ENCODE measurements at regions not wholly inside any gene's neighbourhood (a gene's known extent, or its start where the extent isn't known, plus 50 kb on each side); places are given as distances from the start of the nearest gene placed in this dataset.

GRCh38 chr4:108502356-108502755 lies 118.0 kb upstream of the RPL34 start:
- H3K9me3 Mint-ChIP-seq: peaks cover 5% of the 10 kb centered on the region
- H3K36me3 Mint-ChIP-seq (ENCODE audit: low read depth): no peaks in the 10 kb centered on the region
- no peaks in the 10 kb centered on the region for H3K27me3 Mint-ChIP-seq
- intact Hi-C loops (cut with micrococcal nuclease): no loop called here
- DNase-seq (no peak), ATAC-seq (no peak)
- TF ChIP-seq CTCF (IDR thresholded peaks at IDR 0.05): no peak
- ChIA-PET CTCF (interaction anchor here (1.1 to 1.6 kb wide), 5 partner anchors 10 to 483 kb away, joined by 3 to 9 read pairs (median 4); no protein-coding TSS in a partner anchor), POLR2A (interaction anchor here (1.1 kb wide), 1 partner anchor 44 kb away, joined by 3 read pairs; no protein-coding TSS in a partner anchor)
- H3K4me1 Mint-ChIP-seq (ENCODE audit: low read depth): peaks cover 5% of the 10 kb centered on the region
- no peak overlapping the region for H3K27ac Mint-ChIP-seq
- H3K4me3 Mint-ChIP-seq: no peak overlapping the region

DNA sequence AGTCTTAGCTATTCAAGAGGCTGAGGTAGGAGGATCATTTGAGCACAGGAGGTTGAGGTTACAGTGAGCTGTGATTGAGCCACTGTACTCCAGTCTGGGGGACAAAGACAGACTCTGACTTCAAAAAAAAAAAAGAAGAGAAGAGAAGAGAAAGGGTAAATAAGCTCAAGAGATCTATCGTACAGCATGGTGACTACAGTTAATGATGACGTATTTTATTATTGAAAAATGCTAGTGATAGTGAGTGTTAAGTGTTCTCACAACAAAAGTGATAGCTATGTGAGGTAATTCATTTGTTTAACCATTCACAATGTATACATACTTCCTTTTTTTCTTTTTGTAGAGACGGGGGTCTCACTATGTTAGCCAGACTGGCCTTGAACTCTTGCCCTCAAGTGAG lies 121.5 kb upstream of the RPL34 start:
- Mint-ChIP-seq H3K36me3 (ENCODE audit: low read depth) (no peaks in the 10 kb centered on the region), H3K4me3 (no peak overlapping the region), H3K27me3 (no peaks in the 10 kb centered on the region), H3K4me1 (ENCODE audit: low read depth) (no peaks in the 10 kb centered on the region), H3K9me3 (peaks cover 8% of the 10 kb centered on the region), H3K27ac (no peak overlapping the region)
- ChIA-PET CTCF (interaction anchor here (1.6 to 2.6 kb wide), 2 partner anchors 11 to 480 kb away, joined by 4 to 6 read pairs; no protein-coding TSS in a partner anchor), POLR2A (interaction anchor here (0.6 kb wide), 1 partner anchor 22 kb away, joined by 5 read pairs; no protein-coding TSS in a partner anchor)
- no peak for DNase-seq
- TF ChIP-seq CTCF (IDR thresholded peaks at IDR 0.05): no peak
- intact Hi-C loops (cut with micrococcal nuclease): no loop called here
- ATAC-seq: no peak

DNA sequence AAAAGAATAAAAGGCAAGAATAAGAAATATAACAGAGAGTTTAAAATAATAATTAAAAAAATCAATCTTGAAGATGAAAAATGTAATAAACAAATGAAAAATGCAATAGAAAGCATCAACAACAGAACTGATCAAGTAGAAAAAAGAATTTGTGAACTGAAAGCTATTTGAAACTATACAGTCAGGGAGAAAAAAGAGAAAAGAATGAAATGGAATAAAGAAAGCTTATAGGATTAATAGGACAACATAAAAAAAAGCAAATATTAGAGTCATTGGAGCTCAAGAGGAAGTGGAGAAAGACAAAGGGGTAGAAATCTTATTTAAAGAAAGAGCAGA lies 126.8 kb upstream of the RPL34 start:
- ChIA-PET POLR2A (interaction anchor here (1.2 kb wide), 1 partner anchor 11 kb away, joined by 3 read pairs; no protein-coding TSS in a partner anchor), CTCF (interaction anchor here (0.6 to 2.7 kb wide), 14 partner anchors 8 to 480 kb away, joined by 3 to 19 read pairs (median 4); no protein-coding TSS in a partner anchor)
- TF ChIP-seq CTCF (IDR thresholded peaks at IDR 0.05): no peak
- peaks cover 10% of the 10 kb centered on the region for H3K9me3 Mint-ChIP-seq
- H3K4me3 Mint-ChIP-seq: no peak overlapping the region
- no peak overlapping the region for H3K27ac Mint-ChIP-seq
- DNase-seq (no peak), ATAC-seq (no peak)
- no peaks in the 10 kb centered on the region for H3K27me3 Mint-ChIP-seq
- no peaks in the 10 kb centered on the region for H3K4me1 Mint-ChIP-seq (ENCODE audit: low read depth)
- peaks cover 1% of the 10 kb centered on the region for H3K36me3 Mint-ChIP-seq (ENCODE audit: low read depth)
- intact Hi-C loops (cut with micrococcal nuclease): no loop called here

GRCh38 chr4:108492816-108493595 lies 127.4 kb upstream of the RPL34 start:
- POLR2A ChIA-PET: interaction anchor here (1.2 kb wide), 1 partner anchor 12 kb away, joined by 3 read pairs; no protein-coding TSS in a partner anchor
- Mint-ChIP-seq H3K4me1 (ENCODE audit: low read depth) (no peaks in the 10 kb centered on the region), H3K36me3 (ENCODE audit: low read depth) (peaks cover 1% of the 10 kb centered on the region), H3K27ac (no peak overlapping the region), H3K4me3 (no peak overlapping the region), H3K27me3 (no peaks in the 10 kb centered on the region), H3K9me3 (peaks cover 10% of the 10 kb centered on the region)
- CTCF ChIA-PET: interaction anchor here (0.6 to 2.7 kb wide), 18 partner anchors 8 to 479 kb away, joined by 3 to 19 read pairs (median 4); no protein-coding TSS in a partner anchor
- DNase-seq (peak; percentile 41), ATAC-seq (peak; percentile 60)
- intact Hi-C loops (cut with micrococcal nuclease): no loop called here
- TF ChIP-seq CTCF (IDR thresholded peaks at IDR 0.05): peak; percentile 64

- no peak overlapping the region for H3K27ac Mint-ChIP-seq
- no peak overlapping the region for H3K4me3 Mint-ChIP-seq
- ATAC-seq: no peak
- TF ChIP-seq CTCF (IDR thresholded peaks at IDR 0.05): no peak
- DNase-seq: no peak
- ChIA-PET POLR2A (no interaction called here), CTCF (interaction anchor here (1.0 to 1.4 kb wide), 2 partner anchors 14 to 84 kb away, joined by 3 read pairs; no protein-coding TSS in a partner anchor)
- H3K9me3 Mint-ChIP-seq: peaks cover 4% of the 10 kb centered on the region
- no peaks in the 10 kb centered on the region for H3K27me3 Mint-ChIP-seq
- peaks cover 1% of the 10 kb centered on the region for H3K36me3 Mint-ChIP-seq (ENCODE audit: low read depth)
- H3K4me1 Mint-ChIP-seq (ENCODE audit: low read depth): peaks cover 15% of the 10 kb centered on the region
- intact Hi-C loops (cut with micrococcal nuclease): loop anchor here (10.0 kb wide), 1 partner anchor 314 kb away; no protein-coding TSS in a partner anchor
Observed at GRCh38 chr4:108488865-108489264, 131.5 kb upstream of the RPL34 start.

All from activated CD8-positive, alpha-beta T cell treated with anti-CD3 and anti-CD28 coated beads for 36 hours (primary cell).